Stimulated activated CD4-positive, alpha-beta T cell treated with anti-CD3 and anti-CD28 coated beads, TNF-alpha, amount 100 ng/mL, for 1 hour (primary cell): ENCODE measurements at regions not wholly inside any gene's neighbourhood (a gene's known extent, or its start where the extent isn't known, plus 50 kb on each side); places are given as distances from the start of the nearest gene placed in this dataset.
"Not testable (repeated sequence)": the region's sequence is repeated elsewhere in the genome, so short reads cannot be mapped to it uniquely, and the experiment has no call there.

Source experiments
- DNase-seq, 3 donors: peaks; one replicate each; pipeline ENCODE4 v3.0.0-alpha.2; 2020; ENCODE audit warnings: low read depth in 3 of 3, low spot score in 1 of 3

DNA sequence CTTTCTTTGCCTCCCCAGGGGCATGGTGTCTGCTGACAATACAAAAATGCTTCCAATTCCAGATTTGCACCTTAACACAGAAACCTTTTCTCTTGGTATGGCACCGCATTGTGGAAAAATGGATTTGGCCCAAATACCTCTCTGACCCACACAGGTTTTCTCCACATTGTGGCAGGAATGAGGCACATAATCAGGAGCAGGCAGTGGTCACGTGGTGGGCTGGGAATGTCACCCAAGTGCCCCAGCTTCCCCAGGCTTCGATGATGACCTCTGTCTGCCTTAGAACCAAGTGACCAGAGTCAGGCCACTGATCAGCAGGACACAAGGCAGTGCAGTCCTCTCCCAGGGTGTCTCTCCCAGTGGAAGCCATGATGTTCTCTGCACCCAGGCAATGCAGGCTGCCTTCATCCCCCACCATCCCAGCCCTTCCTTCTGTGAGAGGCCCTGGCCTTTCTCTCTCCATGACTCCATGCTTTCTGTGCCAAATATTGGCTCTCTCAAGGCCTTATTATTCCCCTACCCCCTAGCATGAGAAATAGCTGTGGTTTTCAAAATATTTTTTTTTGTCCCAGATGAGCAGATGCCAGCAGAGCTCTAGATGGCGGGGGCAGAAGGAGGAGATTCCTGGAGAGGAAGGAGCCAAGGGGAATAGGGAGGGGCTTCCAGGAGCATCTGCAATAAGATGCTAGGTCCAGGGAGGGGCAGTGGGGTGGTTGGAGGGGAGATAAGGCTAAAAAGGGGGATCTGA, 198.9 kb downstream of the ACKR3 start:
- DNase-seq = no peak

DNA sequence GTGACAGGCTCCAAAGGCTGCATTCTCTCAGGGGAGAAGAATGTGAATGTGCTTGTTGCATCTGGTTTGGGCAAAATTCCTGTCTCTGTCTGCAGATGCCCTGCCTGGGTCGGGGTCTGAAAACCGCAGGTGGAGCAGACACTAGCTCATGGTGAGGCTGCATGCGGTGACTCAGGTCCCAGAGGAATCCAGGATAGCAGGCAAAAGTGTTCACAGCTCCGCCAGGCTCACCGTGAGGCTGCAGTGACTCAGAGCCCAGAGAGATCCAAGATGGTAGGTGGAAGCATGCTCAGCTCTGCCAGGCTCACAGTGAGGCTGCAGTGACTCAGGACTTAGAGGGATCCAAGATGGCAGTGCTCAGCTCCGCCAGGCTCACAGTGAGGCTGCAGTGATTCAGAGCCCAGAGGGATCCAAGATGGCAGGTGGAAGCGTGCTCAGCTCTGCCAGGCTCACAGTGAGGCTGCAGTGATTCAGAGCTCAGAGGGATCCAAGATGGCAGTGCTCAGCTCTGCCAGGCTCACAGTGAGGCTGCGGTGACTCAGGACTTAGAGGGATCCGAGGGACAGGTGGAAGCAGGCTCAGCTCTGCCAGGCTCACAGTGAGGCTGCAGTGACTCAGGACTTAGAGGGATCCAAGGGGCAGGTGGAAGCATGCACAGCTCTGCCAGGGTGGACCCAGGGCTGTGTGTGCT, 200.5 kb downstream of the ACKR3 start:
- no peak for DNase-seq

DNA sequence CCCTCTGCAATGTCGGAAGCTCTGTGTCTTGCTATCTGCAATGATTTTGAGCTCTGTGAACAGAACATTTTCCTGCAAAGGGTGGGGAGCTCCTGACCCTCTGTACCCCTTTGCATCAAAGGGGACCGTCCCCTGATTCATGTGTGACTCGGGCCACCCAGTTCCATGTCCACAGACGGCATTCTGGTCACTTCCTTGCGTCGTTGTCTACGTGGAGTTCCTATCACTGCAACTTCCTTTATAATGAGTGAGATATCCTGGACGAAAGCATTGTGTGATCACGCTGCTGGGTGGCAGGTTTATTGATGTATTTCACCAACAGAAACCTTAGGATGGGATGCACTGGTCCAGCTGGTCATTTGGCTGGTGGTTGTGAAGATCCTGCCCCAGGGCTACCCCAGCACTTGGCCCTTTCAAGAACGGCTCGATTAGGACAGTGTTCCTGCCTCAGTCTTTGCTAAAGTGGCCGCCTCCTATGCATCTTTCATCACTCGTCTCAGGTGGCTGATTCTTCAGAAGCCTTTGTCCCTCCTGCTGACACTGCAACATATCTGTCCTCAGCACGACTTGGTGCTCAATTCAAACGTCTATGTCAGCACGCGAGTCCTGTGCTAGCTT, 202.7 kb downstream of the ACKR3 start:
- DNase-seq = no peak

DNA sequence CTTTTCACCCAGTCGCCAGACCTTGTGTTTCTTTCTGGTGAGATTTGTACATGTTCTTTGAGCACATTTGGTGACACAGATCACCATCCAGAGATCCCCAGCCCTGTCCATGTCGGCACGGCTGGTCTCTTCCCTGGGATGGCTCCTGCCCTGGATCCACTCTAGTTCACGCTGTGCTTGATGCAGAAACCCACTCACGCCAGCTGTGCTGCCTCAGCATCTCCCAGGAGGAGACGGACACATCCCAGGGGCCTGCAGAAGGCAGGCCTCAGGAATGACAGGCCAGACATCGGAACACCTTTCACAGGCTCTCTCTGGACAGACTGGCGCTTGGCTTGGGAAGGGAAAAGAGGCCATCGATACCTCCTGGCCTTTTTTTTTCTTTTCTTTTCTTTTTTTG, 203.6 kb downstream of the ACKR3 start:
- no peak for DNase-seq

DNA sequence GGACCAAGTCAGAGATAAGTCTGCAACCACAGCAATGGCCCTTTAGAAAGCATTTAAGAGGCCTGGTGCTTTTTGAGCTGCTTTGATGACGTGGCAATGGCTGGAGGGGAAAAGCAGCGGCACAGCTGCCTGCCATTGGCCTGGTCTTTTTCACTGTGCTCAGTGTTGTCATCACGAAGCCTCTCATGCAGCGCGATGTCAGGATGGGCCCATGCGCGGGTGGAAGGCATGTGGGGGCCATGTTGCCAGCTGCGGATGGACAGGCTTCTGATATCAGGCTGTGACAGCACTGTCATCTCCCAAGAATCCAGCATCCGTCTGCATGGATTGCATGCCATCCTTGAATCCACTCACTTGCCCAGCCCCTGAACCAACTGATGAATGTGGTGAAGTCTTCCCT, 204.5 kb downstream of the ACKR3 start:
- no peak for DNase-seq

DNA sequence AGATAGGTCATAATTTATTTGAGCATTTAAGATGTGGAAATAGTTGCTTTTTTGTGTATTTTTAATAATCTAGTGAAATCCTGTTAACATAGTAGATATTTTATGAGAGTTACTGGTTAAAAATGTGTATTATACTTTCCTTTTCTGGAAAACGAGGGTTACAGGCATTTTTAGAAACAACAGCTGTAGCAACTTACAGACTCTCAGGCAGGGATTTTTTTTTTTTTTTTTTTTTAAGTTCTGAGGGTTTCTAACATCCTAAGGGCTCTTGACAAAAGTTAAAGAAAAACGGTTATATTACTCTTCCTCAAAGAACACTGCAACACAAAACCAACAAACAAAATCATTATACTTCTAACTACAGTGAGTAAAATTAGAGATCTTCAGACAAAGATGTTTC, 205.9 kb downstream of the ACKR3 start:
- no peak for DNase-seq

DNA sequence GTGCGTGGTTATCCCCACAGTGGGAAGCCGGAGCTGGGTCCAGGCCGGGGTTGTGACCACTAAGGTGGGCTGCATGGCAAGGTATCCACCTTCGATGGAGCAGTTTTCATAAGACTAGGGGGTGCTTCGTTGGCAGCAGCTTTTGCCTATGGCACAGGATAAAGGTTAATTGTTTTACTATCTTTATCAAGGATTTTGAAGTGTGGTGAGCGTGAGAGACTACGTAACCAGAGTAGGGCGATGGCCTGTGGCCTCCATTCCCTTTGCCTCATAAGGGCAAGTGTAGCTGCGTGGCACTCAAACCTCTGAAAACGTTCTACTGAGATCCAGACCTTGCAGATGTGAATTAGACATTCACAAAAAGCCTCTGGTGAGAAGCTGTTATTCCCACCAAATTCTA, 206.6 kb downstream of the ACKR3 start:
- no peak for DNase-seq

DNA sequence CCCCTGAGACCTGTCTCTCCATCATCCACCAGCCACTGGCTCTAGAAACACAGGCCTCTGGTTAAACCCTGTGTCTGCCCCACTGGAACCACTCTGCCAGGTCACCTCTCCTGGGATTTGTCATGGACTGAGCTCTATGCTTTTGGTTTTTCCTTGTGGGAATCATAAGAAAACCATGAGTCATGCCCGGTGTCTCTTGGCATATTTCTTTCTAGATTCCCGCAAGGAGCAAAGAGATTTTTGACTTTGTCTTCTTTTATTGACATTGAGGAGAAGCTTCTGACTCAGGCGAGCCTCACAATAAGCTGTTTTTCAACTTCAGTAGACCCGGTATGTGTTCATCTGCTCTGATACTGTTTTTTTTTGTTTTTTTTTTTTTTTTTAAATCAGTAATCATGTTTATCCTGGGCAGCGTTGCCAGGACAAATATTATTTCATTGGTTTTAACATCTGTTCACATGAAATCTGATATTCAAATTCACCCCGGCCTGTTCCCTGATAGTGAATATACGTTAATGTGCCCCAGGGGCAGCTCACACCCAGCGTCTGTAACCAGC, 207.1 kb downstream of the ACKR3 start:
- DNase-seq = no peak

DNA sequence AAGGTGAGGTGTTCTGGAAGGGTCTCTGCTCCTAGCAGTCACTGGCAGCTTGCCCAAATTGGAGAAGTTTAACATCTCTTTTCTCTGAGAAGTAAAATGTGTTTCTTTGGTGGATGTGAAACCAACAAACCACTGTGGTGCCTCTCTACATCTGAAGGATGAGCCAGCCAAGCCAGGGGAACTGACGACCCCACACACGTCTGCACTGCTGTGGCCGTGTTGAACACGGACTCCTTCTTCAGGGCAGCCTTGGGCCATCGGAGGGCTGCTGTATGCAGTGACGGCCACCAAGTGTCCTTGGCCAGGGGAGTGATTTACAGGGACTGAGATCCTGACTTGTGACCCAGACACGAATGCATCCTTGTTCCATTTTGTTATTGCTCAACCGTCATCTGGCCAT, 207.8 kb downstream of the ACKR3 start:
- no peak for DNase-seq

DNA sequence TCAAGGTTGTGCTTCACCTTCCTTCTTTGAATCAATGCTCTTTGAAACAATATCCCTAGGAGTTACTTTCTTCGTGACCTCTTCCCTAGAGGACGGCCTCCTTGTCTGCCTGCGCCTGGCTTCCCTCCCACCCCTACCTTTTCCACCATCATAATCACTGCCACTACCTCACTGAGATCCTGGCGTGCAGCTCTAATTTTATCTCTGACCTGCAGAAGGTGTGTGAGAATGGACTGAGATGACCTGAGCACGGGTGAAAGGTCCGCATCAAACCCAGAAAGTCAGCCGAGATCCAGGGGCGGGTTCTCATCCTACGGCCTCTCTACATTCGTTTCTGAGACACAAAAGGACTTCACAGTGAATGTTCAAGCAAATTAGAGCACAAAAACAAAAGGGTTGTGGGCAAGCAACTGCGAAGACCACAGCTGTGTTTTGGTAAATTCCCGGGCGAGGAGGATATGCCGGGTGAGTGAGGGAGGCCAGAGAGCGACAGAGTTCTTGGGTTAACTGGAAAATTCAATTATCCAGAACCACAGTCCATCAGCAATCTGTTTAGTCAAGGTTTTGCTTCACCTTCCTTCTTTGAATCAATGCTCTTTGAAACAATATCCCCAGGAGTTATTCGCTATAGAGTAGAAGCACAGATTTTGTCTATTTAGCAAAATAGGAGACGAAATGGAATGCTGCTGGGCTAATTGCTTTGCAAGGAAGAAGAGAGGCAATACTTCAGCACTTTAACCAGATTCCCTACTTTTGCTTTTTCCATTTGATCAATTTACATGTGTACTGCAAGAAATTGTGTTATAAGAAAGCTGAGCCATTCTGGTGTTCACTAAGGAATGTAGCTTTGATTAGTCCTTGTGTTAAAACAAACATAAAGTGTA, 212.6 kb downstream of the ACKR3 start:
- DNase-seq = no peak

DNA sequence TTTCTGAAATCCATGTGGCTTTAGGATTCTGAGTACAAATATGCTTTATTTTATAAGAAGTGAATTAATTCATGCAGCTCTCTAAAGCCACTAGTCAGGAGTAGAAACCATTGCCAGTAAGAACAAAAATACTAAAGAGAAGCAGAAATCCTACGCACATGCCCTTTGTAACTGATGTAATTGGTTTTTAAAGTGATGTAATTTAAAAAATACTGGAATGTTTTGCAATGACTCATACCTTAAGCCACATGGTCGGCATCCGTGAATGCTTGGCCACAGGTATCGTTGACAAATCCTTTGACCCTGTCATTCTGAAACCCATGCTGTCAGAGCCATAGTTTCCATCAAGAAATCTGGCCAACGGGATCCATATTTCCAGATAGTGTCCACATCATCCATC, 213.3 kb downstream of the ACKR3 start:
- no peak for DNase-seq

DNA sequence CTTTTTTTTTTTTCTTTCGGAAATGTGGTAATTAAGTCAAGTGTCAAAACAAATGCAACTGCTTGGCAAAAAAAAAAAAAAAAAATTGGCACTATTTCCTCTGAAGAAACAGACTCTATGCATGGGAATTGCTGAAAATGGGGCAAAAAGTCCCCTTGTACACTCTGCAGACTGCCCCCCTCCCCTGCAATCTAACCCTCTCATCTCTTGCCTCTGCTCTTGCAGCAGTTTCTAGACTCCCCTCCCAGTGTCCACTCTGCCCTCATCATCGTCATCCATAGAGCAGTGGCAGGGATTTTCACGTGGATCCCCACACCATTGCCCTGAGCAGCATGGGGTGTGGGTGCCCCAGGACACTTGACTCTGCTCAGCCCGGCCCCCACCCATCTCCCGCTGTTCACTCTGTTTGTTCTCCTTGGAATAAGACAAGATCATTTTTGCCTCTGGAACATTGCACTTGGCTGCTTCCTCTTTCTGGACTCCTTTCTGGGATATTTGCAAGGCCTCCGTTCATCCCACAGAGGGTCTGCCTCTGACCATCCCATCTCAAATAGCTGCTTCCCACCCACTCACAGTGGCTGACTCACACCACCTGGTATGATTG, 213.9 kb downstream of the ACKR3 start:
- DNase-seq = no peak

DNA sequence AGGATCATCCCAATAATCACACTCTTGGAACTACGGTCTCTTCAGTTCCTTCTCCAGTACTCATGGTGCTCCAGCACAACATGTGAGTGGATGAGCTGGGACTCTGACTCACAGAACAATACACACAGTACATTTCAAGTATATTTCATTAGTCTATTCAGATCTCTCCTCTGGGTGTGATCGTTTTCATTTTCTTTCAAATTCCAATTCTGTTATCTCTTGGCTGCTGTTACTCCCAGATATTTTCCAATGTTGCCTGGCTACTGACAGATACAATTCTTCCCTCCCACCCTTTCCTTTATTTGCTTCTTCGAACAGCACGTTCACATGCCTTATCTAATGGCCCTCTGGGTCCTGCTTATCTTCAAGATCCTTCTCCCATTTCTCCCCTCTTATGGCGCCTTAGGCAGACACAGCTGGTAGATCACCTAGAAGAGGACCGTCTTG, 216.0 kb downstream of the ACKR3 start:
- DNase-seq = no peak

DNA sequence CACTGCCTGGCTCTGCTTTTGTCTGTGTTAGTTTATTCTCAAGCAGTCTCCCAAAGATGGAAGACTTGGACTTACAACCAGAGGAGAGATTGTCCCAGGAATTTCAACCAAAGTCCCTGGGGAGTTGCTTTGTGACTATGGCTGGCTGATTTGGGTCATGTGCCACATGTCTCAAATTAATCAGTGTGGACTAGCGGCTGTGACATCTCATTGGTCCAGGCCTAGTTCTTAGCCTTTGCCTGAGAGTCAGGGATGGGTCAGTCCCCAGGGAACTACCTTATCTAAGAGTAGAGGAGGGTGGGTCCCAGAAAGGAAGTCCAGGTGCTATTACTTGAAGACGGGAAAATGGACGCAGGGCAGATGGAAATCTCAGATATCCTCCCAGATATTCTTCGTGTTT, 217.1 kb downstream of the ACKR3 start:
- DNase-seq = no peak

DNA sequence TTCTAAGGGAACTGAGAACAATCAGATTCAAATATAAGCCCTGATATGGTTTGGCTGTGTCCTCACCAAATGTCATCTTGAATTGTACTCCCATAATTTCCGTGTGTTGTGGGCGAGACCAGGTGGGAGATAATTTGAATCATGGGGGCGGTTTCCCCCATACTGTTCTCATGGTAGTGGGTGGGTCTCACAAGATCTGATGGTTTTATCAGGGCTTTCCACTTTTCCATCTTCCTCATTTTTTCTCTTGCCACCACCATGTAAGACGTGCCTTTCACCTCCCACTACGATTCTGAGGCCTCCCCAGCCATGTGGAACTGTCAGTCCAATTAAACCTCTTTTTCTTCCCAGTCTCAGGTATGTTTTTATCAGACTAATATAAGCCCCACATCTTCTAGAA, 217.8 kb downstream of the ACKR3 start:
- DNase-seq = not testable (repeated sequence)

DNA sequence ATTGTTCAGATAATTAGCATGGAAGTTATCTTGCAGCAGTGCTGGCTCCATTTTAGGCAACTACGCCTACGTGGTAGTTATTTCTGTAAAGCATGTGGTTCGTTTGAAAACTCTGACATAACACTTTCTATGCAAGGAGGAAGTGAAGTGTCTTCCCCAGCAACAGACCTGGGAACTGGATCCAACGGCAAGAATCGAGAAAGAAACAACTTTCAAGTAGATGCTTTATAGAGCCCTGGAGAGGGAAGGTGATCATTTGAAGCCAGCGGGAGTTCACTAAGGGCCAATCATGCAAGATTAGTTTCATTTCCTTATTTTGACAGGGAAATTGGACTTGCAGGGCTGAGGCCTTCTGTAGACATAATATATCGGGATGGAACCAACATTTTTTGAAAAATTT, 218.3 kb downstream of the ACKR3 start:
- no peak for DNase-seq

DNA sequence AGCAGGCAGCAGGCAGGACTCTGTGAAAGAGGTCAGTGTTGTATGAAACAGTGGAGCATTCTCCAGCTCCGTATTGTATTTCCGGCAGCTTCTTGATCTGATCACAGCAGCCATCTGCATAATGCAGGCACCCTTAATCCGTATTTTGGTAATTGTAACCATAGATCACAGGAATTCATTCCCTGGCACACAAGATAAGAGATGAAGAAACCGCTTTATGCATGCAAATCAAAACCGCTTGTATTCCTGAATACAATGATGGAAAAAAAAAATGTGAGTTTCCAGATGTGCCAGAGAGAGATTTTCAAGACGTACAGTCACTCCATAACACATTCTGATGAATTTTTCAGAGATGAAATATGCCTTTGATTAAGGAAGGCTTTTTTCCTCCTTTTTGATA, 221.3 kb downstream of the ACKR3 start:
- no peak for DNase-seq

DNA sequence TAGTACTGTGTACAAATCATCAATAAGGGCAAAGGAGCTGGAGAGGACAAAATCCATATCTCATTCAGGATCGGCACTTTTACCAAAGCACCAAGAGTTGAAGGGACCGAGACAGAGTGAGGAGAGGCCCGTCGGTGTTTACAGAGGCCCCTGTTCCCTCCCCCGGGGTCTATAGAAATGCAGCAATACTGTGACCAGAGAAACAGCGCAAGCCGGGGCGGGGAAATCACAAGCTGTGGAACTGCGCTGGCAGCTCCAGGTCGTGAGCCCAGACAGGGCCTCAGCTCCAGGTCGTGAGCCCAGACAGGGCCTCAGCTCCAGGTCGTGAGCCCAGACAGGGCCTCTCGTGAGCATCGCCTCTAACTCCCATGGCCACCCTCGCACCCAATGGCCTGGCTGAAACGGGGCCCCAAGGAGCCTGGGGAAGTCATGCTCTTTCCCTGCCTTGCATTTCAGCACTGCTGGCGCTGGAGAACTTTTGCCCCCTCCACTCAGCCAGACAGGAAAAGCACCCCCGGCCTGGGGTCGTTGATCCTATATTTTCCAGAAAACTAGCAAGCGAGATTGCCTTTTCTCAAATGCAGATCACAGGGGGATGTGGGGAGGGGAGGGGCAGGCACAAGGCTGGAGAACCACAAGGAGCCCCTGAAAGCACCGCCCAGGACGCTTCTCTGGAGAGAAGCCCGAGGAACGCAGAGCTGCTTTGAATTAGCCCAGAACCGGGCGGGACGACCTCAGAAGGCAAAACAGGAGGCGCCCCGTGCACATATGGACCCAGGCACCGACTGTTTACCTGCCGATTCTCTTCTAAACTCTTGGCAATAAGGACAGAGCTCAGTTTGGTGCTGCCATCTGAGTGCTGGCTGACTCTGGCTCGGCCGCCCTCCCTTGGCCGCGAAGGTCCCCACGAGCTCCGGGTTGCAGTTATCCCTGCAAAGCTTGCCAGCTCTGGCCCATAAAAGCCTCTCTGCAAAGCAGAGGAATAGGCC, 223.7 kb downstream of the ACKR3 start:
- DNase-seq = no peak

DNA sequence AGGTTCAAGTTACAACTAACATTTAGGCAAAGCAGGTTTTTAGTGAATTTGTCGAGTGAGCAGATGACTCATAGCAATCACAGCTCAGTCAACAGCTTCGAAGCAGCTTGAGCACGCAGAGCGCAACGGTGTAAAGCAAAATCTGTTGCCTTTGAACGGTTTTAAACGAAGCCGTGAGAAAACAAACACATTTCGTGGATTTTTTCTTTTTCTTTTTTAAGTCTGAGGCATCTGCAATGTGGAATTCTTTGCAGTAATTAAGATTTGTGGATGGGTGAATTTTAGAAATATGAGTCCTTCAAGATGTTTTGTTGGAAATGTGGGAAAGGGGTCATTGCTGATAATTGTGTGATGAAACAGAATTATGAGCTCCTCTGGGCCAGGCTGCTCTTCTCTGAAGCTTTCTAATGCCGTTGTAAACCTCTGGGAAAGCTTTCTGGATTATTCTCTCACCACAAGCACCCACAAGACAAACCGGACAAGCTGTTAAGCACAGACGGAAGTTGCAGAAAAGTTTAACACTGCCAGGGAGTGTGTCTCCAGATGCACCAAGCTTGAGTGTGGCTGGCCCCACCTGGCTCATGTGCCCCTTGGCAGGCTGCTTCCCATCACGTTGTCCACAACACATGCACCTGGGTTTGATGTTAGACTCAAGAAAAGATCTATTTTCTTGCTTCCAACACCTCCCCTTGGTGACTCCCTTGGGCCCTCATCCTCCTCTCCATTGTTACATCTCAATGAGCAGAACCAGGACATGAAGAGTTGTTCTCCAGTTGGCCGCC, 224.7 kb downstream of the ACKR3 start:
- DNase-seq = no peak
